ENCODE measurements at regions not wholly inside any gene's neighbourhood (a gene's known extent, or its start where the extent isn't known, plus 50 kb on each side); places are given as distances from the start of the nearest gene placed in this dataset.

GRCh38 chr4:181498148-181498547, 745.1 kb upstream of the TENM3 start:
- no peaks in the 10 kb centered on the region for H3K27me3 ChIP-seq (ENCODE audit: insufficient read depth, low read length, poor library complexity)
- H3K4me3 ChIP-seq (ENCODE audit: low read depth in 1 of 2, low read length in 2 of 2) = no peak overlapping the region
- TF ChIP-seq CTCF (IDR thresholded peaks at IDR 0.05; ENCODE audit: borderline replicate concordance, extremely low read depth, low read length, poor library complexity, severe bottlenecking) = no peak
- no peak for TF ChIP-seq EZH2 (IDR thresholded peaks at IDR 0.05; ENCODE audit: borderline replicate concordance, low read depth, low read length, severe bottlenecking)
- no peak overlapping the region for H2AFZ ChIP-seq (ENCODE audit: low read depth, low read length)
- DNase-seq (no peak), ATAC-seq (ENCODE audit: insufficient read depth, low read depth) (no peak)
- no peaks in the 10 kb centered on the region for H4K20me1 ChIP-seq (ENCODE audit: insufficient read depth, low read length)
- no peak overlapping the region for H3K27ac ChIP-seq (ENCODE audit: low read length)
- no peaks in the 10 kb centered on the region for H3K9me3 ChIP-seq (ENCODE audit: insufficient read depth, low read length, severe bottlenecking)
- H3K4me1 ChIP-seq (ENCODE audit: insufficient read depth, low read length) = no peaks in the 10 kb centered on the region
- H3K79me2 ChIP-seq (ENCODE audit: insufficient read depth, low read length) = no peaks in the 10 kb centered on the region
- H3K36me3 ChIP-seq (ENCODE audit: insufficient read depth, low read length) = no peaks in the 10 kb centered on the region
- H3K9ac ChIP-seq (ENCODE audit: low read depth, low read length) = no peak overlapping the region
- no peak overlapping the region for H3K4me2 ChIP-seq (ENCODE audit: insufficient read depth, low read length)

- Histone ChIP-seq H3K4me3 (ENCODE audit: low read depth in 1 of 2, low read length in 2 of 2) (no peak overlapping the region), H3K27ac (ENCODE audit: low read length) (no peak overlapping the region), H3K9me3 (ENCODE audit: insufficient read depth, low read length, severe bottlenecking) (no peaks in the 10 kb centered on the region), H3K4me1 (ENCODE audit: insufficient read depth, low read length) (no peaks in the 10 kb centered on the region), H3K27me3 (ENCODE audit: insufficient read depth, low read length, poor library complexity) (no peaks in the 10 kb centered on the region), H3K4me2 (ENCODE audit: insufficient read depth, low read length) (no peak overlapping the region), H3K36me3 (ENCODE audit: insufficient read depth, low read length) (no peaks in the 10 kb centered on the region), H3K79me2 (ENCODE audit: insufficient read depth, low read length) (no peaks in the 10 kb centered on the region), H3K9ac (ENCODE audit: low read depth, low read length) (no peak overlapping the region), H4K20me1 (ENCODE audit: insufficient read depth, low read length) (no peaks in the 10 kb centered on the region), H2AFZ (ENCODE audit: low read depth, low read length) (no peak overlapping the region)
- no peak for ATAC-seq (ENCODE audit: insufficient read depth, low read depth)
- DNase-seq = no peak
- TF ChIP-seq CTCF (IDR thresholded peaks at IDR 0.05; ENCODE audit: borderline replicate concordance, extremely low read depth, low read length, poor library complexity, severe bottlenecking) (no peak), EZH2 (IDR thresholded peaks at IDR 0.05; ENCODE audit: borderline replicate concordance, low read depth, low read length, severe bottlenecking) (no peak)
Measured at GRCh38 chr4:181502611-181503010, 740.6 kb upstream of the TENM3 start.

- Histone ChIP-seq H3K27me3 (ENCODE audit: insufficient read depth, low read length, poor library complexity) (no peaks in the 10 kb centered on the region), H3K4me2 (ENCODE audit: insufficient read depth, low read length) (no peak overlapping the region), H4K20me1 (ENCODE audit: insufficient read depth, low read length) (no peaks in the 10 kb centered on the region), H3K4me3 (ENCODE audit: low read depth in 1 of 2, low read length in 2 of 2) (no peak overlapping the region), H3K9ac (ENCODE audit: low read depth, low read length) (no peak overlapping the region), H3K27ac (ENCODE audit: low read length) (no peak overlapping the region), H3K9me3 (ENCODE audit: insufficient read depth, low read length, severe bottlenecking) (no peaks in the 10 kb centered on the region), H3K4me1 (ENCODE audit: insufficient read depth, low read length) (no peaks in the 10 kb centered on the region), H2AFZ (ENCODE audit: low read depth, low read length) (no peak overlapping the region), H3K36me3 (ENCODE audit: insufficient read depth, low read length) (no peaks in the 10 kb centered on the region), H3K79me2 (ENCODE audit: insufficient read depth, low read length) (no peaks in the 10 kb centered on the region)
- no peak for DNase-seq
- no peak for ATAC-seq (ENCODE audit: insufficient read depth, low read depth)
- TF ChIP-seq EZH2 (IDR thresholded peaks at IDR 0.05; ENCODE audit: borderline replicate concordance, low read depth, low read length, severe bottlenecking) = no peak
- no peak for TF ChIP-seq CTCF (IDR thresholded peaks at IDR 0.05; ENCODE audit: borderline replicate concordance, extremely low read depth, low read length, poor library complexity, severe bottlenecking)
Measured at GRCh38 chr4:181503687-181504390, 739.4 kb upstream of the TENM3 start.
